ENCODE measurements at regions not wholly inside any gene's neighbourhood (a gene's known extent, or its start where the extent isn't known, plus 50 kb on each side); places are given as distances from the start of the nearest gene placed in this dataset.

GRCh38 chr18:49648811-49649210 is 87.0 kb downstream of the LIPG start:
- H3K4me1 Mint-ChIP-seq = peaks cover 15 to 27% of the 10 kb centered on the region in 2 experiments
- H3K9ac ChIP-seq (ENCODE audit: extremely low read depth, insufficient read length, low read length) = no peak overlapping the region
- no peak overlapping the region for H2BK15ac ChIP-seq (ENCODE audit: low read depth, low read length)
- H2BK20ac ChIP-seq (ENCODE audit: low read depth, low read length, poor library complexity, severe bottlenecking) = no peak overlapping the region
- H3K79me2 ChIP-seq (ENCODE audit: insufficient read depth, low read length) = no peaks in the 10 kb centered on the region
- no peak overlapping the region for H4K8ac ChIP-seq (replicated peaks; ENCODE audit: insufficient read length, low read depth, low read length)
- no CpG with 5 or more reads among the region's 3 CpGs for WGBS (ENCODE audit: extremely low coverage, insufficient read length, low lambda C conversion rate)
- H3K27me3 ChIP-seq (ENCODE audit: insufficient read depth, low read length) = no peaks in the 10 kb centered on the region
- no peak overlapping the region for H3K18ac ChIP-seq (ENCODE audit: insufficient read length, low read depth, low read length)
- no peaks in the 10 kb centered on the region; the same call in 1 of the 2 replicates for H3K27me3 Mint-ChIP-seq (ENCODE audit: low read depth)
- peaks cover 4% of the 10 kb centered on the region for H3K4me1 ChIP-seq (ENCODE audit: insufficient read depth, low read length)
- H3K4me3 Mint-ChIP-seq = no peak overlapping the region
- no peak overlapping the region for H3K4me2 ChIP-seq (ENCODE audit: insufficient read depth, insufficient read length, low read length)
- H3K27ac Mint-ChIP-seq = no peak overlapping the region
- H3K14ac ChIP-seq (ENCODE audit: insufficient read depth, low read length) = no peak overlapping the region
- H3K4ac ChIP-seq (ENCODE audit: low read depth, low read length) = no peak overlapping the region
- H3K9me3 Mint-ChIP-seq = no peaks in the 10 kb centered on the region
- H3K79me1 ChIP-seq (ENCODE audit: insufficient read depth, low read depth, low read length, poor library complexity, severe bottlenecking) = no peaks in the 10 kb centered on the region
- H2AK5ac ChIP-seq (ENCODE audit: insufficient read length, low read length) = no peak overlapping the region
- H3K9me3 ChIP-seq (ENCODE audit: control insufficient read depth, low read depth, low read length) = no peaks in the 10 kb centered on the region
- no peak overlapping the region for H2BK12ac ChIP-seq (ENCODE audit: insufficient read length, low read depth, low read length)
- no peak for DNase-seq
- no peak overlapping the region for H3K56ac ChIP-seq (ENCODE audit: insufficient read length, low read depth, low read length)
- H4K5ac ChIP-seq (ENCODE audit: insufficient read length, low read depth, low read length) = no peak overlapping the region
- no peak overlapping the region for H2BK120ac ChIP-seq (ENCODE audit: low read depth, low read length, poor library complexity, severe bottlenecking)
- no peaks in the 10 kb centered on the region for H3K23me2 ChIP-seq (ENCODE audit: insufficient read length, low read depth, low read length, poor library complexity, severe bottlenecking)
- no peak overlapping the region for H2AFZ ChIP-seq (ENCODE audit: low read length)
- H3K27ac ChIP-seq (ENCODE audit: insufficient read length, low read depth, low read length) = no peak overlapping the region
- no peak overlapping the region for H3T11ph ChIP-seq (ENCODE audit: low read length)
- H3K36me3 Mint-ChIP-seq (ENCODE audit: insufficient read depth in 1 of 3, low read depth in 3 of 3) = no peaks in the 10 kb centered on the region
- H4K91ac ChIP-seq (ENCODE audit: insufficient read length, low read depth, low read length) = no peak overlapping the region
- TF ChIP-seq, protein P1, sequence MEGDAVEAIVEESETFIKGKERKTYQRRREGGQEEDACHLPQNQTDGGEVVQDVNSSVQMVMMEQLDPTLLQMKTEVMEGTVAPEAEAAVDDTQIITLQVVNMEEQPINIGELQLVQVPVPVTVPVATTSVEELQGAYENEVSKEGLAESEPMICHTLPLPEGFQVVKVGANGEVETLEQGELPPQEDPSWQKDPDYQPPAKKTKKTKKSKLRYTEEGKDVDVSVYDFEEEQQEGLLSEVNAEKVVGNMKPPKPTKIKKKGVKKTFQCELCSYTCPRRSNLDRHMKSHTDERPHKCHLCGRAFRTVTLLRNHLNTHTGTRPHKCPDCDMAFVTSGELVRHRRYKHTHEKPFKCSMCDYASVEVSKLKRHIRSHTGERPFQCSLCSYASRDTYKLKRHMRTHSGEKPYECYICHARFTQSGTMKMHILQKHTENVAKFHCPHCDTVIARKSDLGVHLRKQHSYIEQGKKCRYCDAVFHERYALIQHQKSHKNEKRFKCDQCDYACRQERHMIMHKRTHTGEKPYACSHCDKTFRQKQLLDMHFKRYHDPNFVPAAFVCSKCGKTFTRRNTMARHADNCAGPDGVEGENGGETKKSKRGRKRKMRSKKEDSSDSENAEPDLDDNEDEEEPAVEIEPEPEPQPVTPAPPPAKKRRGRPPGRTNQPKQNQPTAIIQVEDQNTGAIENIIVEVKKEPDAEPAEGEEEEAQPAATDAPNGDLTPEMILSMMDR (conservative IDR thresholded peaks at IDR 0.05) = peak; percentile 45; the same call in 2 of the 3 replicates
- no peak overlapping the region for H2BK5ac ChIP-seq (ENCODE audit: insufficient read length, low read length)
- no peaks in the 10 kb centered on the region for H4K20me1 ChIP-seq (ENCODE audit: control insufficient read depth, insufficient read depth, insufficient read length)
- no peak overlapping the region for H3K23ac ChIP-seq (ENCODE audit: insufficient read length, low read depth, low read length)
